GM18951 (cell line): ENCODE measurements at regions not wholly inside any gene's neighbourhood (a gene's known extent, or its start where the extent isn't known, plus 50 kb on each side); places are given as distances from the start of the nearest gene placed in this dataset.

Experiments used
- POLR2A ChIP-seq: IDR thresholded peaks from 4 replicates; pipeline ENCODE4 v1.6.1; 2011; ENCODE audit warnings: mild to moderate bottlenecking; ENCODE audit not compliant: insufficient read length, insufficient read depth; ENCODE audit errors: extremely low read depth
- in situ Hi-C: fragments of 300-500 bp; cut with MboI; formaldehyde crosslinking; loops from one replicate; pipeline ENCODE4 v1.12.0; 2022; ENCODE audit warnings: low sequenced_read_pairs, mixed read lengths, inconsistent platforms; ENCODE audit not compliant: unreplicated experiment

DNA sequence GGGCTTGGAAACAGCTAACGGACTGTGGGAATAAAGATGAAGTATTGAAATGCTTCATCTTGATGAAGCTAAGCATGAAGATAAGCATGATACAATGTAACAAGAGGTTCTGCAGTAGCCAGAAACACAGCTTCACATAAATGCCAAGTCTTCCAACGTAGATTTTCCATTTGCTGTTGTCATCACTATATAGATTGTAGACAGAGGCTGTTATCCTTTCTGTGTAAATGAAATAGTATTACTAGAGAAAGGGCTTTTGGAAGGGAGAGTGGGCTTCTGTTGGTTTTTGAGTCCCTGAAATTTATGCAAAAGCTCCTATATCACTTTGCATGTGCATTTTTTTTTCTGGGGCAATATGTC lies 649.0 kb downstream of the RNF144B start:
- no peak for TF ChIP-seq POLR2A
- in situ Hi-C loops, result no loop called here

DNA sequence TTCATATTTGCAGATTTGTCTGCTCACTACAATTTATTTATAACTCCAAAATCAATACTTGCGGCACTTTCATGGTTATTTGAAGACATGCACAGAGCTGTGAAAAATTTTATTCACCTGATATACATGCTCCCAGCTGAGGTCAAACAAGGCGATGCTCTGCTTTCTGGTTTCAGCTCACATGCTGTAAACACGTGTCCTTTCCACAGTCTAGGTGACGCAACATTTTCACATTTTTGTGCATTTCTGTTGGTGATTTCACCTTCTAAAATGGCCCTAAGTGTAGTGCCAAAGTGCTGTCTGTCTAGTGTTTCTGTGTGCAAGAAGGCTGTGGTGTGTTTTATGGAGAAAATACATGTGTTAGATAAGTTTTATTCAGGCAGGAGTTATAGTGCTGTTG lies 650.5 kb downstream of the RNF144B start:
- in situ Hi-C loops, result no loop called here
- no peak for TF ChIP-seq POLR2A

DNA sequence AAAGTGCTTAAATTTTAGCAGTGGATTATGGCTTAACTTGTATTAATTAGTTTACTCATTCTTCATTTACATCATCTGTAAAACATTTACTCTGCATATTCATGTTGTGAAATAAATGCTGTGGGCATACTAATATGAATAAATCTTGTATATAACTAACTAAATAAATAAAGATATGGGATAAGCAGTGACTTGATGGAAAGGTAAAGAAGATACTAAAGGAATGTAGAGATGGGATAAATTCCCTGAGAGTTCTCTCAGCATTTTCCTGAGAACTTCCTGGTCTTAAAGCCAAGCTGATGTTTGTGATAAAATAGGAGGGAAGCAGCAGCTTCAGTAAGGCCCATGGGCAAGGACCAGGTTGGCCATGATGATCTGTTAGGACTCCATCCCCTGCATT lies 652.1 kb downstream of the RNF144B start:
- TF ChIP-seq POLR2A, result no peak
- in situ Hi-C loops, result no loop called here

DNA sequence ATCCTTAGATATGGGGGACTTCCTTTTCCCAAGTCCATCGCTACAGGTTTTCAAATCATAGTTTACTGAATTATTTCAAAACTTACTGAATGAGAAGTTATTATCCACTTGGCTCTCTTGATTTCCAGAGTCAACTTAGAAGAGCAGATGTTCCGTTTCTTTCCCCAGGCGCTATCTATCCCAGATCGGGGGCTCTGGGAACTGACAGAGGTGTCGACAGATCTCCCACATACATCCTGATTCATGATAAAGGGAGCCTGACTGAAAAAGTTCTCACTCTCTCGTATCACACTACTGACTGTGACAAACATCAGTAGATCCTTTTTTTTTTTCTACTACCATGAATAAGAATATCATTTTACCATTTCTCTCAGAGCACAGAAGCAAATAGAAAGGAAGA lies 654.8 kb downstream of the RNF144B start:
- TF ChIP-seq POLR2A, result no peak
- in situ Hi-C loops, result no loop called here

DNA sequence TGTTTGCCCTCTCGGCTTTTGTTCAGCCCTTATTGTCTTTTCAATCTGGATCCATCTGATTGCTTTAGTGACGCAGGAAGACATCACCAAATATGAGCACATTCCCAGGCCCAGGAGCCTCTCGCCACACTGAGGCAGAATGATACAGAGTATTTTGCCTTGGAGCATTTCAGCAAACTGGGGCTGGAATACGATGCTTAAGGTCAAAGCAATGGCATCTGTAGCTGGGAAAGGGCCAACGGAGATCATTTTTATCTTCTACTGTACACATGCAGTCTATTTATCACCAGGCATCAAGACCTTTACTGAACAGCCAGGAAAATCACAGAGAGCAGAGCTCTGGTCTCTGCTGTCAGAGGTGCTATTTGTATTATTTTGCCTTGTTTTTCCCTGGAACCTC lies 655.3 kb downstream of the RNF144B start:
- in situ Hi-C loops, result no loop called here
- no peak for TF ChIP-seq POLR2A

DNA sequence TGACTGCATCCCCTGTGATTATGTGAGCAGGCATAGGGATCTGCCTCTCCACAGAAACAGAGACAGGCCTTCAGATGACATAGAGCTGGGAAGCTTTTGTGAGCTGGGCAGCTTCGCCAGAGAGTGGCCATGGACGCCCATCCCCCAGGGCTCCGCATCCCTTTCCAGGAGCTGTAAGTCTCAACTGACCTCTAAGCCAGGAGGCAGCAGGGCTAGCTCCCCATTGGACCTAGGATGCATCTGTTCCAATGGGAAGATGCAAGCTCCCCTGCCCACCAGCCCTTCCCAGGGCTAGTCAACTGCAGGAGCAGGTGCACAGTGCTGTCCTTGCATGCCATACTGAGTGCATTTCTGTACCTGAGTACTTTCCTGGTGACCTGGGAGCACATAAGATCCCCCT lies 663.6 kb downstream of the RNF144B start:
- in situ Hi-C loops, result no loop called here
- TF ChIP-seq POLR2A, result no peak

DNA sequence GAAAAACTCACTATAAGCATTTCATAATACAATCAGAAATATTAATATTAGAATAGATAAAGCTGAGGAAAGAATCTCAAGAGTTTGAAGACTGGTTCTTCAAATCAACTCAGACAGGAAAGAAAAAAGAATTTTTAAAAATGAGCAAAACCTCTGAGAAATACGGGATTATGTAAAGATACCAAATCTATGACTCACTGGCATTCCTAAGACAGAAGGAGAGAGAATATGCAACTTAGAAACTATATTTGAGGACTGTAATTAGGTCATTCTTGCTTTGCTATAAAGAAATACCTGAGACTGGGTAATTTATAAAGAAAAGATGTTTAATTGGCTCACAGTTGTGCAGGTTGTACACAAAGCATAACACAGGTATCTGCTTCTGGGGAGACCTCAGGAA lies 665.1 kb downstream of the RNF144B start:
- no peak for TF ChIP-seq POLR2A
- in situ Hi-C loops, result no loop called here

DNA sequence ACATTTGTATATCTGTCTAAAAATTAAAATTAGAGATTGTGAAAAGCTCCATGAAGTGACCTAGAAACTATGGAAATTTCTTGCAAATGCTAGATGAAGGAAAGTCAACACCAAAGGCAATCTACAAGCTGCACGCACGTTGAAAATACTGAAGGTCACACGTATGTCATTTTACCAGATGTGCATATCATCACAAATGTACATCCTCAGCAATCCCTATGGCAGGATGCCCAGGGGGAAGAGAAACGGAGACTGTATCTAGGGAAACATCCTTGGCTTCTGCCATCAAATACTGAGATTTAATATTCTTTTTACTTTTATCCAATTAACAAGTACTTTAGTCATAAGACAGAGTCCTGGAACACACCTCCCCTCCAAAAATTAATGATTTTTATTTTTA lies 672.0 kb downstream of the RNF144B start:
- no peak for TF ChIP-seq POLR2A
- in situ Hi-C loops, result no loop called here

DNA sequence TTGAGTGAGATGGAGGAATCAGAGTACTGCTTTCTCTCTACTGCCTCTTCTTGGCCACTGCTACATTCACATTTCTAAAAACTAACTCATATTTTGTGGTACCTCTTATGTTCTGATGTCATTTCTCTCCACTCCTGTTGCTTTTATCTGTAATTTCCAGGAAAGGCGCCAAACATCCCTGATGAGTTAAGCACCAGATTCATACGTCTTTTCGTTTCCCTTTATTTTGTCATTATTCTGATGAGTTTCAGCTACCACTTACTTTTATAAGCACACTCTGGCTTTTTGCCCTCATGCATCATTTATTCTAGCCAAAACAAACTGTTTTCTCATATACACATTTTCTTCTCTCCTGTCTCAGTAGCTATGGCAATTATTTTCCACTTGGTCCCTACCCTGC lies 680.0 kb downstream of the RNF144B start:
- in situ Hi-C loops, result no loop called here
- no peak for TF ChIP-seq POLR2A

DNA sequence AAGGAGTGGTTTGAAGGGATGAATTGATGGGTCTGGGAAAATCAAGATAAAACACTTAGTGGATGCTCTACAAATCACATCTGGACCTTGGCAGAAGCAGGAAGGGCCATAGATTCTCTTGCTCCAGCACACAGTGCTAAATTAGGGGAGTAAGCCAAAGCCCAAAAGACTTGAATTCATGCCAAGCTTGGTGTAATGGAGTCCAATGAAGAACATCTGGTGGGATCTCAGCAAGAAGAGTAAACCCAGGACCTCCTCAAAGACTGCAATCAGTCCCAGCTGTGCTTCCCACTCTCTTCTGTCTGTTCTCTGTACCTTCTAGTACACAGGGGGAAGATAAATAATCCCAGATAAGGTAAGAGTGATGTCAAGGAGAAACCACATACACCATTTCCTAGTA lies 683.4 kb downstream of the RNF144B start:
- TF ChIP-seq POLR2A, result no peak
- in situ Hi-C loops, result no loop called here

DNA sequence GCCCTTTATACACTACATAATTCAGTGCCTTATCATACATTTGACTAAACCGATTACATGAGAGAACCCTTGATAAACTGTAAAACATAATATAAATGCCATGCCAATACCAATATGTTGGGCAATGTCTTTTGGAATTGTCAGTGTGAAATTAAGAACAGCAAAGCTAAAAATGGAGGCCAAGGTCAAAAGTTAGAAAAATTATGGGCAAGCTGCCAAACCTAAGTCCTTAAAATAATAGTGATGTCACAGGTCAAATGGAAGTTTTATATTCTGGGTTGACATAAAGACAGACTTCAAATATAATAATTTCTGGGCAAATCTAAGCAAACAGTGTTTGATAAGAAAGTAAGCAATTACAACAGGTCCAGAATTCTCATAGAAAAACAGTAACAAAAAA lies 696.7 kb downstream of the RNF144B start:
- TF ChIP-seq POLR2A, result no peak
- in situ Hi-C loops, result no loop called here

DNA sequence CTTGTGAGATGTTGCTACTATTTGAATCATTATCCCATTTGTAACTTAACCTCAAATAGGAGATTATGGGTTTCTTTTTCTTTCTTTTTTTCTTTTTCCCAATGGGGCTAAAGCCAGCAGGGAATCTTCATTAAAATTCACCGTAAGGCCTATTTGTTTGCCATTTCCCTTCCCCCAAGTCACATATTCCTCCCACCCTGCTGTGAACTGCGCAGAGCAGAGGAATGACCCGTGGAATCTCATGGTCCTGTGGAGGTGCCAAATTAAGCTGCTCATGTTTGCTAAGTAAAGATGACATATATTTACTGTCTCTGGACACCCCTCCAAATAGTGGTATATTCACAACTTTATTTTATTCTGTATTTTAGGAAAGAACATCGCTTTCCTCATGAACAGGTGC lies 699.3 kb downstream of the RNF144B start:
- in situ Hi-C loops, result no loop called here
- TF ChIP-seq POLR2A, result no peak

DNA sequence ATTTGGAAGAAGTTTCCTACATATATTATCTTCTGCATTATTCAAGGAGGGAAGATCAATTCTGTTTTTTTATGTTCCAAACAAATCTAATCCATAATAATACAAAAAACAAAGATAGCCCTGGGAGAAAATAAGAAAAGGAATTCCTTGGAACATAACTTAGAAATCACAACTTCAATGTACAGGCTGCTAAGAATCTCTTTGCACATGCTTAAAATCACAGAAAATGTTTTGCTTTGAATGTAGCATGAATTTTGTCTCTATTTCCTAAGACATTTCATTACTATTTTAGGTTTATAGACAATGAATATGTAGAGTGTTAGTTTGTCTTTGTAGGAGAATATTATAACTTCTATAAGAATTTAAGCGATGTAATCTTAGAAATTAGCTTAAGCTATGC lies 700.1 kb downstream of the RNF144B start:
- in situ Hi-C loops, result no loop called here
- TF ChIP-seq POLR2A, result no peak

DNA sequence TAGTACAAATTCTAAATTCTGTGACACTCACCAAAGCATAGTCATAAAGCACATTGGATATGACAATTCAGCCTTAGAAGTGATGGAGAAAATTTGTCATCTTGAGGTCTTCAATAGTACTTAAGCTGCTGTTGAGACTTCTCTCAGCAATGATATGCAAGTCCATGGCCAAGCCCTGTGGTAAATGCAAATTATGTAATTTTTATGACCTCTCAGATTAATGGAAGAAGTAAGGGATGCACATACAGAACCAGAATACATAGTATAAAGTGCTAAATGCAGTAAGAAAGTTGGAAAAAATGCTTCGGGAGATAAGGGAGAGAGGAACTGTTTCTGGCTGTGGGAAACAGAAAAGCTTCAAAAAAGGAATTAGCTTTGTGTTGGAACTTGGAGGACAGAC lies 700.7 kb downstream of the RNF144B start:
- TF ChIP-seq POLR2A, result no peak
- in situ Hi-C loops, result no loop called here

DNA sequence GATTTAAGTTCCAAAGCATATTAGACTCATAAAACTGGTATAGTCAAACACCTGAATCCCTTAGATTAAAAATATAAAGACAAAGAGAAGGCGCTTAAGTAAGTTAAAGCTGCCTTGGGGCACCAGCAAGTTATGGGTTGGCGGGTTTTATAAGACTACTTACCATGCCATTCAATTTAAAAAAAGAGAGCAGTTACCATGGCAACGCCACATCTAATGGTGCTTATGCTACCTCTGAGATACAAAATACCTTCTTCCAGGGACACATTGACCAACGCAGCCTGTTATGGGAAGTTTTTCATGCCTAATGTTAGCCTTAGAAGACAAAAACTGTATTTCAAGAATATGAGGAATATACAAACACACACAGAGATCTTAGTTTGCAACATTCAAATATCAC lies 713.6 kb downstream of the RNF144B start:
- in situ Hi-C loops, result no loop called here
- TF ChIP-seq POLR2A, result no peak
